ENCODE measurements at regions not wholly inside any gene's neighbourhood (a gene's known extent, or its start where the extent isn't known, plus 50 kb on each side); places are given as distances from the start of the nearest gene placed in this dataset.
A peak's percentile ranks its signal among the peaks of the same experiment; 100 is the strongest.

GRCh38 chr15:35596285-35596684, 50.3 kb upstream of the DPH6 start:
- no peaks in the 10 kb centered on the region for H3K9me3 Mint-ChIP-seq
- H3K27me3 Mint-ChIP-seq: peaks cover 7% of the 10 kb centered on the region
- H3K36me3 Mint-ChIP-seq (ENCODE audit: low read depth): no peaks in the 10 kb centered on the region
- no peak for ATAC-seq (replicated peaks)
- H3K4me1 Mint-ChIP-seq: no peaks in the 10 kb centered on the region
- H3K4me3 Mint-ChIP-seq: no peak overlapping the region
- H3K27ac Mint-ChIP-seq: no peak overlapping the region

GRCh38 chr15:35602836-35603235, 56.9 kb upstream of the DPH6 start:
- no peak for ATAC-seq (replicated peaks)
- H3K9me3 Mint-ChIP-seq: no peaks in the 10 kb centered on the region
- H3K36me3 Mint-ChIP-seq (ENCODE audit: low read depth): no peaks in the 10 kb centered on the region
- H3K4me1 Mint-ChIP-seq: no peaks in the 10 kb centered on the region
- H3K27me3 Mint-ChIP-seq: peaks cover 4% of the 10 kb centered on the region
- H3K27ac Mint-ChIP-seq: no peak overlapping the region
- H3K4me3 Mint-ChIP-seq: no peak overlapping the region

DNA sequence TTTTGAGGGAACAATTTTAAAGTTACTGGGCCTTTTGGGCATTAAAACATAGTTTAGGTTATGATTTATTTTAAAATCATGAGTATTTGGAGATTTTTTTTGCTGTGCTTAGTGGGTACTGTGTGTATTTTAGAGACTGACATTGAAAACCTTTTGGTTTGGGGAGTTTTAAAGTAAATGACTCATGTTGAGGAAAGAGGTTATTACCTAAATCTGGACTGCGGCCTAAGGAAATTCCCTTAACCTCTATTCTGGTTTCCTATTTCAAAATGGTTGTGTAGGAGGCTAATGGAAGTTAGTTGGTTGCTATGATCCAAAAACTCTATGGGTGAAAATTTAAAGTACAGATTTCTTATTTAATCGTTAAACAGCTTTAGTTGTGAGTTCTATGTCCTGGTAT, 57.3 kb upstream of the DPH6 start:
- peak; percentile 61 for ATAC-seq (replicated peaks)

GRCh38 chr15:35603856-35604255, 57.9 kb upstream of the DPH6 start:
- Mint-ChIP-seq H3K4me1 (no peaks in the 10 kb centered on the region), H3K4me3 (no peak overlapping the region), H3K27me3 (no peaks in the 10 kb centered on the region), H3K36me3 (ENCODE audit: low read depth) (no peaks in the 10 kb centered on the region), H3K27ac (no peak overlapping the region), H3K9me3 (no peaks in the 10 kb centered on the region)
- ATAC-seq (replicated peaks): no peak

More for the DNA sequence above, 57.3 kb upstream of the DPH6 start:
- H3K4me3 Mint-ChIP-seq: no peak overlapping the region
- no peaks in the 10 kb centered on the region for H3K9me3 Mint-ChIP-seq
- peaks cover 4% of the 10 kb centered on the region for H3K27me3 Mint-ChIP-seq
- no peaks in the 10 kb centered on the region for H3K36me3 Mint-ChIP-seq (ENCODE audit: low read depth)
- H3K27ac Mint-ChIP-seq: no peak overlapping the region
- no peaks in the 10 kb centered on the region for H3K4me1 Mint-ChIP-seq

GRCh38 chr15:35605764-35606449, 59.9 kb upstream of the DPH6 start:
- H3K36me3 Mint-ChIP-seq (ENCODE audit: low read depth): no peaks in the 10 kb centered on the region
- H3K4me3 Mint-ChIP-seq: no peak overlapping the region
- ATAC-seq (replicated peaks): no peak
- H3K27ac Mint-ChIP-seq: no peak overlapping the region
- H3K4me1 Mint-ChIP-seq: no peaks in the 10 kb centered on the region
- H3K27me3 Mint-ChIP-seq: no peaks in the 10 kb centered on the region
- no peaks in the 10 kb centered on the region for H3K9me3 Mint-ChIP-seq

DNA sequence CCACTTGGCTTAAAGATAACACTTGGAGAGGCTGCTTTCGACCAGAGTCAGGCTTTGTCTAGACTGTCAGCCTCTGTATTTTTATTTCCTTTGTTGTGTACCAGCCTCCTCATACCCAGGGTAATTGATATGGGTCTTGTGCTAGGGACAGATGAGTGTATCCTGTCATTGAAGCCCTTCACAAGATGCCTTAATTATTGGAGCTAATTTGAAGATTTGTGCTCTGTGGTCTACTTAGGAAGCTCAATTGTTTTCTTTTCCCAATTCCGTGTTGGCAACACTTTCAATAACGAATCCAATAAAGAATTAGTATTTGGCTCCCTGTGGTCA, 60.5 kb upstream of the DPH6 start:
- H3K4me3 Mint-ChIP-seq: no peak overlapping the region
- ATAC-seq (replicated peaks): no peak
- H3K27ac Mint-ChIP-seq: no peak overlapping the region
- H3K36me3 Mint-ChIP-seq (ENCODE audit: low read depth): no peaks in the 10 kb centered on the region
- no peaks in the 10 kb centered on the region for H3K4me1 Mint-ChIP-seq
- H3K9me3 Mint-ChIP-seq: no peaks in the 10 kb centered on the region
- H3K27me3 Mint-ChIP-seq: no peaks in the 10 kb centered on the region

GRCh38 chr15:35616498-35617271, 70.7 kb upstream of the DPH6 start:
- H3K36me3 Mint-ChIP-seq (ENCODE audit: low read depth): no peaks in the 10 kb centered on the region
- no peak for ATAC-seq (replicated peaks)
- H3K4me3 Mint-ChIP-seq: no peak overlapping the region
- H3K9me3 Mint-ChIP-seq: peaks cover 6% of the 10 kb centered on the region
- H3K27ac Mint-ChIP-seq: no peak overlapping the region
- H3K27me3 Mint-ChIP-seq: peaks cover 7% of the 10 kb centered on the region
- H3K4me1 Mint-ChIP-seq: no peaks in the 10 kb centered on the region

- H3K36me3 Mint-ChIP-seq (ENCODE audit: low read depth): no peaks in the 10 kb centered on the region
- H3K4me3 Mint-ChIP-seq: no peak overlapping the region
- no peak overlapping the region for H3K27ac Mint-ChIP-seq
- H3K9me3 Mint-ChIP-seq: peaks cover 4% of the 10 kb centered on the region
- H3K4me1 Mint-ChIP-seq: no peaks in the 10 kb centered on the region
- peaks cover 7% of the 10 kb centered on the region for H3K27me3 Mint-ChIP-seq
- no peak for ATAC-seq (replicated peaks)
These were observed 72.6 kb upstream of the DPH6 start for GRCh38 chr15:35618260-35619188.

DNA sequence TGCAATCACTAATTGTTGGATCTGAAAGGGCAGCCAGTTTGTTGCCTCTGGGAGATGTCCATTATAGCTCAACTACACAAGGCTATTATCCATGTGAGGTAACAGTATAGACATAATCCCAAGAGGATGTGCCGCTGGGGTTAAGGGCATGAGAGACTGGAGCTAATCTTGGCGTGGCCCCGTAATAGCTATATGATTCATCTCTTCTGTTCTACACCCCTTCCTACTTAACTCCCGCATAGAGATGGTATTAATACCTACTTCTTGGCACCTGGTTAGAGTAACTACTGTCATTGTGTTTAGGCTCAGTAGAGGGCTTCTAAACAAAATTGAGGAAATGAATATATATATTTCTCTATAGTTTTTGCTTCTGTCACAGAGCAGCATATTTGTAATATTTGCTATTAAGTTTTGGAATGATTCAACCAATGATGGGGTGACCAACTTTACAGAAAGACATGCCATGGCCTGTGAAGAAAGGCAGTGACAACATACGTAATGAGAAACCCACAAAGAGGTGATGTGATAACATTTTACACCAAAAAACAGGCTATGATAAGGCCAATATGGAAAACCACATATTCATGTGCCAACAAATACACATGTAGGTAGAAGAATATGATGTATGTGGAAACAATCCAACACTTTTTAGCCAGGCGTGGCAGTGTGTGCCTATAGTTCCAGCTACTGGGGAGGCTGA, 76.8 kb upstream of the DPH6 start:
- Mint-ChIP-seq H3K27me3 (peaks cover 9% of the 10 kb centered on the region), H3K27ac (no peak overlapping the region), H3K4me1 (no peaks in the 10 kb centered on the region), H3K9me3 (no peaks in the 10 kb centered on the region), H3K36me3 (ENCODE audit: low read depth) (no peaks in the 10 kb centered on the region), H3K4me3 (no peak overlapping the region)
- ATAC-seq (replicated peaks): no peak

DNA sequence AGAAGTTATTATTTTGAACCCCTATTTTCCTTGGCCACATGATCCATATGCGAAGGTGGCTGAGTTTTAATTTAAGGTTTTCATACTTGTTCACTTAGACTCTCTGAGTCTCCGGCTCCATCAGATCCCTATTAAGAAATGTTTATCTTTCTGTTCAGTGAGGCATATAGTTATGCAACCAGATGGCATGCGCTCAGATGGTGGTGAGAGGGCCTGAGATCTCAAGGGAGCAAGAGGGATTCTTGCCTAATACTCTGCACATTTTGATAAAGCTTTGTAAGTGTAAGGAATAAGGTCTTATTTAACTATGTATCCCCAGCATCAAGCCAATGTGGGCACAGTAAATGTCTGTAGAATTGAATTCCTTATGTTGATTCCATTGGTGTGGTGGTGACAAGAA, 78.9 kb upstream of the DPH6 start:
- no peaks in the 10 kb centered on the region for H3K9me3 Mint-ChIP-seq
- no peak overlapping the region for H3K4me3 Mint-ChIP-seq
- no peaks in the 10 kb centered on the region for H3K36me3 Mint-ChIP-seq (ENCODE audit: low read depth)
- H3K27ac Mint-ChIP-seq: no peak overlapping the region
- ATAC-seq (replicated peaks): no peak
- H3K27me3 Mint-ChIP-seq: peaks cover 5% of the 10 kb centered on the region
- no peaks in the 10 kb centered on the region for H3K4me1 Mint-ChIP-seq

DNA sequence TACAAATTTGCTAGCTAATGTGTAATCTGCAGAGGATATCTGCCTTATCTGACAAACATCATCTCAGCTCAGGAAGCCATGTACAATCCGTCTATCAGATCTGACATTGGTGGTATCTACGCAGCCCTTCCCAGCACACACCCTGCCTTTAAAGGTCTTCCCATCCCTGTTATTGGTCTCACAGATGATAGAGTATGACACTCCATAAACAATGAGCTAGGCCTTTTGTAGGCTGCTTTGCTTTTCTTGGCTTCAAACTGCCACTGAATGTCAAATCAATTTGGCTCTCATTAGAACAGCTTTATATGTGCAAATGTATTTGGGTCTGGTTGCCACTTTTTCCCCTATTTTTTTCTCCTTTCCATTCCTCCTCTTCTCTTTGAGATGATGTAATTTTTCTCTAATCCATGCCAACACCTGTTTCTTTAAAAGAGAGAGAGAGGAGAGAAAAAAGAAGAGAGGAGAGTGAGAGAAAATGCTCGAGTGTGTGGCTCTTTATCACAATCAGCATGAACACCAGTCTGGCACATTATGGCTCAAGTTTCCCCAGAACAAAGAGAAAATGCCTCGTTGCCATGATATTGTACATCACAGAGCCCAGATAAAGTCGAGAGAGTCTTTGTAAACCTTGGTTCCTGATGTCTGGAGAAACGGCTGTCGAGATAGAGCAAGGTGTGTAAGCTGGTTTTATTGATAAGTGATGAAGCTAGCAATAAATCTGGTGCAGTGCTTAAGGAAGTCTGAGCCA, 80.8 kb upstream of the DPH6 start:
- no peak overlapping the region for H3K4me3 Mint-ChIP-seq
- H3K36me3 Mint-ChIP-seq (ENCODE audit: low read depth): no peaks in the 10 kb centered on the region
- no peak for ATAC-seq (replicated peaks)
- no peak overlapping the region for H3K27ac Mint-ChIP-seq
- no peaks in the 10 kb centered on the region for H3K4me1 Mint-ChIP-seq
- H3K27me3 Mint-ChIP-seq: peaks cover 6% of the 10 kb centered on the region
- no peaks in the 10 kb centered on the region for H3K9me3 Mint-ChIP-seq

DNA sequence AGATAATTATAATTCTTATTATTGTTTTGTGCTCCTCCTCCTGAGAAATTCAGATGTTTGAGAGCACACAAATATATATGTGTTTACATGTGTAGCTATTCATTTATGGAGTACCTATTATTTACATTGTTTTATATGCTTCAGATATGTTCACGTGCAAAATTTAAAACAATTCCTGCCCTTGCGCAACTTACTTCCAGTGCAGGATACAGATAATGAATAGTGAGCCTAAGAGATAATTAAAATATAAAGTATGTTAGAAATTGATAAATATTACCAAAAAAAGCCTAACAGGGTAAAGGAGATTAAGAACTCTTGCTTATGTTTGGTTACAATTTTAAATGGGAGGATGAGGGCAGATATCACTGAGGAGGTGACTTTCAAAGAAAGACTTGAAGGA, 81.7 kb upstream of the DPH6 start:
- ATAC-seq (replicated peaks): no peak
- H3K4me1 Mint-ChIP-seq: no peaks in the 10 kb centered on the region
- H3K4me3 Mint-ChIP-seq: no peak overlapping the region
- no peaks in the 10 kb centered on the region for H3K36me3 Mint-ChIP-seq (ENCODE audit: low read depth)
- peaks cover 11% of the 10 kb centered on the region for H3K27me3 Mint-ChIP-seq
- H3K27ac Mint-ChIP-seq: no peak overlapping the region
- no peaks in the 10 kb centered on the region for H3K9me3 Mint-ChIP-seq

GRCh38 chr15:35629766-35630165, 83.8 kb upstream of the DPH6 start:
- ATAC-seq (replicated peaks): no peak

DNA sequence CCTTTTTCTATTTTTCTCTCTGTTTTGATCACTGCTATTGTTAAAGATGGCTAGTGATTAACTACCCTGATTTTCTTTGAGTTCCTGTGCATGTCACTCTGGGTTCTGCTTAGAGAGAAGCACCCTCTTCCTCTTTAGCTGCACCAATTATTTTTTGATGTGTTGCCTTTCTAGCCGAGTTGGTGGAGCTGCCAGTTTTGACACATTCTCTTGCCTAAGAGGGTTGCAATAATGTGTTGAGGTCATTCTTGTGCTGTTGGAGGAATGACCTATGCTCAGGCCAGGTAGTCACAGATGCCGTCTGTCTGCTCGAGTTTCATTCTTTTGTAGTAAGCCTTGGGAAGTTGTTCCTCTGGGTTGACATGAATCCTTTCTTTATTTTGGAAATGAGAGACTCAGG, 84.6 kb upstream of the DPH6 start:
- peaks cover 20% of the 10 kb centered on the region for H3K27me3 Mint-ChIP-seq
- H3K27ac Mint-ChIP-seq: no peak overlapping the region
- no peak for ATAC-seq (replicated peaks)
- no peaks in the 10 kb centered on the region for H3K9me3 Mint-ChIP-seq
- H3K4me3 Mint-ChIP-seq: no peak overlapping the region
- no peaks in the 10 kb centered on the region for H3K4me1 Mint-ChIP-seq
- no peaks in the 10 kb centered on the region for H3K36me3 Mint-ChIP-seq (ENCODE audit: low read depth)

More at GRCh38 chr15:35629766-35630165, 83.8 kb upstream of the DPH6 start:
- H3K36me3 Mint-ChIP-seq (ENCODE audit: low read depth): no peaks in the 10 kb centered on the region
- no peaks in the 10 kb centered on the region for H3K9me3 Mint-ChIP-seq
- no peaks in the 10 kb centered on the region for H3K4me1 Mint-ChIP-seq
- no peak overlapping the region for H3K4me3 Mint-ChIP-seq
- peaks cover 15% of the 10 kb centered on the region for H3K27me3 Mint-ChIP-seq
- no peak overlapping the region for H3K27ac Mint-ChIP-seq

Data from activated T-helper 17 cell treated with anti-CD3 and anti-CD28 coated beads, Interleukin-2, amount 50 U/mL, for 72 hours (primary cell).